ENCODE measurements at regions not wholly inside any gene's neighbourhood (a gene's known extent, or its start where the extent isn't known, plus 50 kb on each side); places are given as distances from the start of the nearest gene placed in this dataset.
A peak's percentile ranks its signal among the peaks of the same experiment; 100 is the strongest.

DNA sequence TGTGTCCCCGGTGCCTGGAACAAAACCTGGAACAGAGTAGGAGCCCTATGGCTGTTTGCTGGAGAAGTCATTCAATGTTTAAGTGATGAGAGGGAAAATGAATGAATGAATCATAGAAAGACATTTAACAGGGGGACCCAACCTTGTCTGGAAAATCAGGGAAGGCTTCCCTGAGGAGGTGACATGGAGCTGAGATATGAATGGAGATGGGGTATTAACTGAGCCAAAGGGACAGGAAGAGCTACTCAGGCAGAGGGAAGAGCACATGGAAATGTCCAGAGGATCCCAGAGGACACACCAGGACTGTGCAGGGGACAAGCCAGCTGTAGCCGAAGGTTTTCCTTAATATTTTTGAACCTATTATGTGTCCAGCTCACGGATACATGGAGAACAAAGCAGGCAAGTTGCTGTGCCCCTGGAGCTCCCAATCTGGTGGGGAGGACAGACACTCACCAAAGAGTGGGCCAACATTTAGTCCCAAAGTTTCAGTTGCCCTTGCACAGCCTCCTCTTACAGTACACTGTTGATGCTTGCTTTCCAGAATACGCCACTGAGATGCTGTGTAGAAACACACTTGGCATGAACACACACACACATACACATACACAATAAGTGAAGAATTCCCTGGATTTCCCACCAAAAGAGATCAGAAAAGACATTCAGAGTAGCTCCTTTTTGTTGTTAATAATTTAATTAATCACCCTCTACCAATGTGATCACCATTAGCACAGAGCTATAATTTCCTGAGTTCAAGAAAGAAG, 77.0 kb upstream of the PTPN1 start:
- H2AFZ ChIP-seq (ENCODE audit: low read depth, low read length) = peak overlapping the region; percentile 84
- in situ Hi-C loops (cut with MboI) (no loop called here), intact Hi-C loops (cut with micrococcal nuclease) (no loop called here)
- no peaks in the 10 kb centered on the region for H4K20me1 ChIP-seq (replicated peaks; ENCODE audit: control insufficient read depth, insufficient read depth, low read length)
- H3K79me2 ChIP-seq (ENCODE audit: control insufficient read depth, insufficient read depth, low read length) = no peaks in the 10 kb centered on the region
- BruUV-seq (replicated peaks) = no TSS peak
- ChIA-PET POLR2A (interaction anchor here (0.8 to 2.4 kb wide), 6 partner anchors 8 to 139 kb away, joined by 3 to 11 read pairs (median 4); no protein-coding TSS in a partner anchor), CTCF (ENCODE audit: low intra/inter-chr PET ratio) (no interaction called here)
- no peaks in the 10 kb centered on the region for H3K27me3 ChIP-seq (ENCODE audit: control insufficient read depth in 2 of 2, insufficient read depth in 2 of 2, low read length in 2 of 2)
- no peak for DNase-seq (ENCODE audit: extremely low read depth in 1 of 4, low spot score in 3 of 4)
- peak; percentile 8; the same call in 1 of the 3 replicates for ATAC-seq
- no peaks in the 10 kb centered on the region for H3K9me3 ChIP-seq (replicated peaks; ENCODE audit: control insufficient read depth, insufficient read depth, low read depth, low read length)
- peaks cover 24 to 25% of the 10 kb centered on the region in 2 experiments for H3K4me1 ChIP-seq (replicated peaks in 1 of 2; ENCODE audit: control insufficient read depth in 2 of 2, insufficient read depth in 2 of 2, low read length in 2 of 2)
- peak overlapping the region; percentile 29; the same call in 1 of the 2 replicates for H3K4me2 ChIP-seq (ENCODE audit: insufficient read depth, low read length)
- peak overlapping the region; percentile 46 to 66; a peak in 3 of 4 replicates for H3K9ac ChIP-seq (ENCODE audit: insufficient read depth in 1 of 2, low read depth in 2 of 2, low read length in 2 of 2)
- H3K9me1 ChIP-seq (ENCODE audit: control insufficient read depth, insufficient read depth, low read length) = no peaks in the 10 kb centered on the region
- no peaks in the 10 kb centered on the region for H3K36me3 ChIP-seq (ENCODE audit: control insufficient read depth, insufficient read depth, low read length)
- H3K27ac ChIP-seq (ENCODE audit: extremely low read depth, low read depth, low read length) = peak overlapping the region; percentile 75
- 66% methylated on average over 4 of the region's 4 CpGs for WGBS (ENCODE audit: insufficient coverage, low coverage, missing lambda C conversion rate)
- no peak for FAIRE-seq
- no peak overlapping the region for H3K4me3 ChIP-seq
- TF ChIP-seq ZNF436 (CRISPR knock-in tag; IDR thresholded peaks at IDR 0.05) (peak; percentile 86), JUNB (CRISPR knock-in tag; conservative IDR thresholded peaks at IDR 0.05) (no peak), ZFP36 (IDR thresholded peaks at IDR 0.05; ENCODE audit: low read depth, low read length, partially characterized antibody) (peak; percentile 99), SMARCA5 (IDR thresholded peaks at IDR 0.05) (peak; percentile 79; the same call in 1 of the 2 replicates), SRSF1 (IDR thresholded peaks at IDR 0.05; ENCODE audit: low read depth, low read length) (no peak), CSDE1 (IDR thresholded peaks at IDR 0.05) (peak in 1 of 2 experiments; percentile 65; a peak in 1 of 4 replicates), BMI1 (IDR thresholded peaks at IDR 0.05; ENCODE audit: low read length) (no peak), ZKSCAN8 (CRISPR knock-in tag; IDR thresholded peaks at IDR 0.05) (0 out of 2 replicates have a peak, but pooled peaks have one; percentile 34), TEAD1 (CRISPR knock-in tag; IDR thresholded peaks at IDR 0.05) (no peak), ADNP (tag; IDR thresholded peaks at IDR 0.05) (no peak), NFRKB (IDR thresholded peaks at IDR 0.05; ENCODE audit: low read depth) (0 out of 2 replicates have a peak, but pooled peaks have one; percentile 6), BCOR (IDR thresholded peaks at IDR 0.05) (peak; percentile 91)
- TF ChIP-seq, protein P1, sequence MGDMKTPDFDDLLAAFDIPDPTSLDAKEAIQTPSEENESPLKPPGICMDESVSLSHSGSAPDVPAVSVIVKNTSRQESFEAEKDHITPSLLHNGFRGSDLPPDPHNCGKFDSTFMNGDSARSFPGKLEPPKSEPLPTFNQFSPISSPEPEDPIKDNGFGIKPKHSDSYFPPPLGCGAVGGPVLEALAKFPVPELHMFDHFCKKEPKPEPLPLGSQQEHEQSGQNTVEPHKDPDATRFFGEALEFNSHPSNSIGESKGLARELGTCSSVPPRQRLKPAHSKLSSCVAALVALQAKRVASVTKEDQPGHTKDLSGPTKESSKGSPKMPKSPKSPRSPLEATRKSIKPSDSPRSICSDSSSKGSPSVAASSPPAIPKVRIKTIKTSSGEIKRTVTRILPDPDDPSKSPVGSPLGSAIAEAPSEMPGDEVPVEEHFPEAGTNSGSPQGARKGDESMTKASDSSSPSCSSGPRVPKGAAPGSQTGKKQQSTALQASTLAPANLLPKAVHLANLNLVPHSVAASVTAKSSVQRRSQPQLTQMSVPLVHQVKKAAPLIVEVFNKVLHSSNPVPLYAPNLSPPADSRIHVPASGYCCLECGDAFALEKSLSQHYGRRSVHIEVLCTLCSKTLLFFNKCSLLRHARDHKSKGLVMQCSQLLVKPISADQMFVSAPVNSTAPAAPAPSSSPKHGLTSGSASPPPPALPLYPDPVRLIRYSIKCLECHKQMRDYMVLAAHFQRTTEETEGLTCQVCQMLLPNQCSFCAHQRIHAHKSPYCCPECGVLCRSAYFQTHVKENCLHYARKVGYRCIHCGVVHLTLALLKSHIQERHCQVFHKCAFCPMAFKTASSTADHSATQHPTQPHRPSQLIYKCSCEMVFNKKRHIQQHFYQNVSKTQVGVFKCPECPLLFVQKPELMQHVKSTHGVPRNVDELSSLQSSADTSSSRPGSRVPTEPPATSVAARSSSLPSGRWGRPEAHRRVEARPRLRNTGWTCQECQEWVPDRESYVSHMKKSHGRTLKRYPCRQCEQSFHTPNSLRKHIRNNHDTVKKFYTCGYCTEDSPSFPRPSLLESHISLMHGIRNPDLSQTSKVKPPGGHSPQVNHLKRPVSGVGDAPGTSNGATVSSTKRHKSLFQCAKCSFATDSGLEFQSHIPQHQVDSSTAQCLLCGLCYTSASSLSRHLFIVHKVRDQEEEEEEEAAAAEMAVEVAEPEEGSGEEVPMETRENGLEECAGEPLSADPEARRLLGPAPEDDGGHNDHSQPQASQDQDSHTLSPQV (IDR thresholded peaks at IDR 0.05) = 0 out of 2 replicates have a peak, but pooled peaks have one; percentile 38
- TF ChIP-seq, protein P2, sequence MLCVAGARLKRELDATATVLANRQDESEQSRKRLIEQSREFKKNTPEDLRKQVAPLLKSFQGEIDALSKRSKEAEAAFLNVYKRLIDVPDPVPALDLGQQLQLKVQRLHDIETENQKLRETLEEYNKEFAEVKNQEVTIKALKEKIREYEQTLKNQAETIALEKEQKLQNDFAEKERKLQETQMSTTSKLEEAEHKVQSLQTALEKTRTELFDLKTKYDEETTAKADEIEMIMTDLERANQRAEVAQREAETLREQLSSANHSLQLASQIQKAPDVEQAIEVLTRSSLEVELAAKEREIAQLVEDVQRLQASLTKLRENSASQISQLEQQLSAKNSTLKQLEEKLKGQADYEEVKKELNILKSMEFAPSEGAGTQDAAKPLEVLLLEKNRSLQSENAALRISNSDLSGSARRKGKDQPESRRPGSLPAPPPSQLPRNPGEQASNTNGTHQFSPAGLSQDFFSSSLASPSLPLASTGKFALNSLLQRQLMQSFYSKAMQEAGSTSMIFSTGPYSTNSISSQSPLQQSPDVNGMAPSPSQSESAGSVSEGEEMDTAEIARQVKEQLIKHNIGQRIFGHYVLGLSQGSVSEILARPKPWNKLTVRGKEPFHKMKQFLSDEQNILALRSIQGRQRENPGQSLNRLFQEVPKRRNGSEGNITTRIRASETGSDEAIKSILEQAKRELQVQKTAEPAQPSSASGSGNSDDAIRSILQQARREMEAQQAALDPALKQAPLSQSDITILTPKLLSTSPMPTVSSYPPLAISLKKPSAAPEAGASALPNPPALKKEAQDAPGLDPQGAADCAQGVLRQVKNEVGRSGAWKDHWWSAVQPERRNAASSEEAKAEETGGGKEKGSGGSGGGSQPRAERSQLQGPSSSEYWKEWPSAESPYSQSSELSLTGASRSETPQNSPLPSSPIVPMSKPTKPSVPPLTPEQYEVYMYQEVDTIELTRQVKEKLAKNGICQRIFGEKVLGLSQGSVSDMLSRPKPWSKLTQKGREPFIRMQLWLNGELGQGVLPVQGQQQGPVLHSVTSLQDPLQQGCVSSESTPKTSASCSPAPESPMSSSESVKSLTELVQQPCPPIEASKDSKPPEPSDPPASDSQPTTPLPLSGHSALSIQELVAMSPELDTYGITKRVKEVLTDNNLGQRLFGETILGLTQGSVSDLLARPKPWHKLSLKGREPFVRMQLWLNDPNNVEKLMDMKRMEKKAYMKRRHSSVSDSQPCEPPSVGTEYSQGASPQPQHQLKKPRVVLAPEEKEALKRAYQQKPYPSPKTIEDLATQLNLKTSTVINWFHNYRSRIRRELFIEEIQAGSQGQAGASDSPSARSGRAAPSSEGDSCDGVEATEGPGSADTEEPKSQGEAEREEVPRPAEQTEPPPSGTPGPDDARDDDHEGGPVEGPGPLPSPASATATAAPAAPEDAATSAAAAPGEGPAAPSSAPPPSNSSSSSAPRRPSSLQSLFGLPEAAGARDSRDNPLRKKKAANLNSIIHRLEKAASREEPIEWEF (CRISPR knock-in tag; IDR thresholded peaks at IDR 0.05) = 0 out of 2 replicates have a peak, but pooled peaks have one; percentile 23

Data from K562 (cell line).